ENCODE measurements at regions not wholly inside any gene's neighbourhood (a gene's known extent, or its start where the extent isn't known, plus 50 kb on each side); places are given as distances from the start of the nearest gene placed in this dataset.

- ChIA-PET POLR2A (interaction anchor here (0.6 kb wide), 1 partner anchor 1067 kb away, joined by 5 read pairs; no protein-coding TSS in a partner anchor), CTCF (no interaction called here)
- Mint-ChIP-seq H3K4me1 (peaks cover 10% of the 10 kb centered on the region; the same call in 1 of the 2 replicates), H3K27me3 (ENCODE audit: low read depth) (no peaks in the 10 kb centered on the region), H3K4me3 (no peak overlapping the region), H3K9me3 (no peaks in the 10 kb centered on the region), H3K36me3 (no peaks in the 10 kb centered on the region), H3K27ac (no peak overlapping the region)
- TF ChIP-seq ERG (CRISPR knock-in tag; IDR thresholded peaks at IDR 0.05): no peak
- TF ChIP-seq ZNF317 (CRISPR knock-in tag; IDR thresholded peaks at IDR 0.05; ENCODE audit: borderline replicate concordance, low read depth): peak; percentile 58; the same call in 1 of the 2 replicates
- DNase-seq (ENCODE audit: low spot score) (no peak), ATAC-seq (no peak)
These were observed 1035.1 kb upstream of the NR2F2 start for GRCh38 chr15:95295363-95295762.

- Mint-ChIP-seq H3K4me3 (no peak overlapping the region), H3K27me3 (ENCODE audit: low read depth) (no peaks in the 10 kb centered on the region), H3K27ac (no peak overlapping the region), H3K9me3 (no peaks in the 10 kb centered on the region), H3K36me3 (no peaks in the 10 kb centered on the region), H3K4me1 (peaks cover 10% of the 10 kb centered on the region; the same call in 1 of the 2 replicates)
- ChIA-PET POLR2A (no interaction called here), CTCF (interaction anchor here (0.8 kb wide), 1 partner anchor 9 kb away, joined by 4 read pairs; no protein-coding TSS in a partner anchor)
- ATAC-seq (no peak), DNase-seq (ENCODE audit: low spot score) (no peak)
- TF ChIP-seq FOXJ3 (CRISPR knock-in tag; IDR thresholded peaks at IDR 0.05; ENCODE audit: borderline replicate concordance) (no peak), AR (CRISPR knock-in tag; IDR thresholded peaks at IDR 0.05) (no peak), MXD4 (CRISPR knock-in tag; IDR thresholded peaks at IDR 0.05; ENCODE audit: borderline replicate concordance) (no peak), NR1H2 (CRISPR knock-in tag; IDR thresholded peaks at IDR 0.05) (no peak), IRF2 (CRISPR knock-in tag; IDR thresholded peaks at IDR 0.05; ENCODE audit: borderline replicate concordance, low read depth) (no peak), PRRX2 (CRISPR knock-in tag; IDR thresholded peaks at IDR 0.05) (no peak), ZNF317 (CRISPR knock-in tag; IDR thresholded peaks at IDR 0.05; ENCODE audit: borderline replicate concordance, low read depth) (no peak), ZNF121 (CRISPR knock-in tag; IDR thresholded peaks at IDR 0.05) (no peak)
- TF ChIP-seq, protein P1, sequence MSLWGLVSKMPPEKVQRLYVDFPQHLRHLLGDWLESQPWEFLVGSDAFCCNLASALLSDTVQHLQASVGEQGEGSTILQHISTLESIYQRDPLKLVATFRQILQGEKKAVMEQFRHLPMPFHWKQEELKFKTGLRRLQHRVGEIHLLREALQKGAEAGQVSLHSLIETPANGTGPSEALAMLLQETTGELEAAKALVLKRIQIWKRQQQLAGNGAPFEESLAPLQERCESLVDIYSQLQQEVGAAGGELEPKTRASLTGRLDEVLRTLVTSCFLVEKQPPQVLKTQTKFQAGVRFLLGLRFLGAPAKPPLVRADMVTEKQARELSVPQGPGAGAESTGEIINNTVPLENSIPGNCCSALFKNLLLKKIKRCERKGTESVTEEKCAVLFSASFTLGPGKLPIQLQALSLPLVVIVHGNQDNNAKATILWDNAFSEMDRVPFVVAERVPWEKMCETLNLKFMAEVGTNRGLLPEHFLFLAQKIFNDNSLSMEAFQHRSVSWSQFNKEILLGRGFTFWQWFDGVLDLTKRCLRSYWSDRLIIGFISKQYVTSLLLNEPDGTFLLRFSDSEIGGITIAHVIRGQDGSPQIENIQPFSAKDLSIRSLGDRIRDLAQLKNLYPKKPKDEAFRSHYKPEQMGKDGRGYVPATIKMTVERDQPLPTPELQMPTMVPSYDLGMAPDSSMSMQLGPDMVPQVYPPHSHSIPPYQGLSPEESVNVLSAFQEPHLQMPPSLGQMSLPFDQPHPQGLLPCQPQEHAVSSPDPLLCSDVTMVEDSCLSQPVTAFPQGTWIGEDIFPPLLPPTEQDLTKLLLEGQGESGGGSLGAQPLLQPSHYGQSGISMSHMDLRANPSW (CRISPR knock-in tag; conservative IDR thresholded peaks at IDR 0.05; ENCODE audit: low read depth): no peak
- TF ChIP-seq, protein P2, sequence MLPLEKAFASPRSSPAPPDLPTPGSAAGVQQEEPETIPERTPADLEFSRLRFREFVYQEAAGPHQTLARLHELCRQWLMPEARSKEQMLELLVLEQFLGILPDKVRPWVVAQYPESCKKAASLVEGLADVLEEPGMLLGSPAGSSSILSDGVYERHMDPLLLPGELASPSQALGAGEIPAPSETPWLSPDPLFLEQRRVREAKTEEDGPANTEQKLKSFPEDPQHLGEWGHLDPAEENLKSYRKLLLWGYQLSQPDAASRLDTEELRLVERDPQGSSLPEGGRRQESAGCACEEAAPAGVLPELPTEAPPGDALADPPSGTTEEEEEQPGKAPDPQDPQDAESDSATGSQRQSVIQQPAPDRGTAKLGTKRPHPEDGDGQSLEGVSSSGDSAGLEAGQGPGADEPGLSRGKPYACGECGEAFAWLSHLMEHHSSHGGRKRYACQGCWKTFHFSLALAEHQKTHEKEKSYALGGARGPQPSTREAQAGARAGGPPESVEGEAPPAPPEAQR (CRISPR knock-in tag; IDR thresholded peaks at IDR 0.05): no peak
- TF ChIP-seq, protein P3, sequence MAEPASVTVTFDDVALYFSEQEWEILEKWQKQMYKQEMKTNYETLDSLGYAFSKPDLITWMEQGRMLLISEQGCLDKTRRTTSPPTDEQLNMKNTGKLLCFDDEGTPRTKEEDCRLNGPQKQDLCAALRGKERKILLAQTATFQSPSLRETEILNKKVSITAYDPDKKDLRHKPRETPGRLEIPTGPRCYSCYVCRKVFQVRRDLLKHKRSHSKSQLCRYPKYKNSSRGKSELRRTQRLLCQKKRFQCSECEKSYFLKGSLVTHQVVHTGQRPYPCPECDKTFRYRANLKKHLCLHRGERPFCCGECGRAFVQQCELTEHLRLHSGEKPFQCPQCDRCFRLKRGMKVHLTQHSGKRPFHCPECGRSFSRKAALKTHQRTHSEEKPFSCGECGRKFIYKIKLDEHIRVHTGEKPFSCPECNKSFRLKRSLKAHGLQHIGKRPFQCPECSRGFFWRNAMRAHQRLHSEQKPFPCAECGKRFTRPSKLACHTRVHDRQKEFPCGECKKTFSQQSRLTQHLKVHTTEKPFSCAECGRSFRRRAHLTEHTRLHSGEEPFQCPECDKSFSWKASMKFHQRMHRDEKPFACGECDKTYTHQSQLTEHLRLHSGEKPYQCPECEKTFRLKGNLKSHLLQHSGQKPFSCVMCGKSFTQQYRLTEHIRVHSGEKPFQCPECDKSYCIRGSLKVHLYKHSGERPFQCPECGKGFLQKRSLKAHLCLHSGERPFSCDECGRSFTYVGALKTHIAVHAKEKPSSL (CRISPR knock-in tag; conservative IDR thresholded peaks at IDR 0.05): no peak
- TF ChIP-seq, protein P4, sequence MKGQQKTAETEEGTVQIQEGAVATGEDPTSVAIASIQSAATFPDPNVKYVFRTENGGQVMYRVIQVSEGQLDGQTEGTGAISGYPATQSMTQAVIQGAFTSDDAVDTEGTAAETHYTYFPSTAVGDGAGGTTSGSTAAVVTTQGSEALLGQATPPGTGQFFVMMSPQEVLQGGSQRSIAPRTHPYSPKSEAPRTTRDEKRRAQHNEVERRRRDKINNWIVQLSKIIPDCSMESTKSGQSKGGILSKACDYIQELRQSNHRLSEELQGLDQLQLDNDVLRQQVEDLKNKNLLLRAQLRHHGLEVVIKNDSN (CRISPR knock-in tag; IDR thresholded peaks at IDR 0.05): no peak
- TF ChIP-seq, protein P5, sequence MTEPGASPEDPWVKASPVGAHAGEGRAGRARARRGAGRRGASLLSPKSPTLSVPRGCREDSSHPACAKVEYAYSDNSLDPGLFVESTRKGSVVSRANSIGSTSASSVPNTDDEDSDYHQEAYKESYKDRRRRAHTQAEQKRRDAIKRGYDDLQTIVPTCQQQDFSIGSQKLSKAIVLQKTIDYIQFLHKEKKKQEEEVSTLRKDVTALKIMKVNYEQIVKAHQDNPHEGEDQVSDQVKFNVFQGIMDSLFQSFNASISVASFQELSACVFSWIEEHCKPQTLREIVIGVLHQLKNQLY (CRISPR knock-in tag; IDR thresholded peaks at IDR 0.05): no peak
These were observed 1034.4 kb upstream of the NR2F2 start for GRCh38 chr15:95295896-95296625.
